Activated naive CD4-positive, alpha-beta T cell treated with Interleukin-2 at 50 U/mL for 16 hours (primary cell): ENCODE measurements at regions not wholly inside any gene's neighbourhood (a gene's known extent, or its start where the extent isn't known, plus 50 kb on each side); places are given as distances from the start of the nearest gene placed in this dataset.
"Not testable (repeated sequence)": the region's sequence is repeated elsewhere in the genome, so short reads cannot be mapped to it uniquely, and the experiment has no call there.

Experiments
- DNase-seq: peaks from one replicate; pipeline ENCODE4 v3.0.0-alpha.2; 2020

- DNase-seq = not testable (repeated sequence)
Observed at GRCh38 chr2:111406616-111407015, 285.9 kb downstream of the BCL2L11 start.

DNA sequence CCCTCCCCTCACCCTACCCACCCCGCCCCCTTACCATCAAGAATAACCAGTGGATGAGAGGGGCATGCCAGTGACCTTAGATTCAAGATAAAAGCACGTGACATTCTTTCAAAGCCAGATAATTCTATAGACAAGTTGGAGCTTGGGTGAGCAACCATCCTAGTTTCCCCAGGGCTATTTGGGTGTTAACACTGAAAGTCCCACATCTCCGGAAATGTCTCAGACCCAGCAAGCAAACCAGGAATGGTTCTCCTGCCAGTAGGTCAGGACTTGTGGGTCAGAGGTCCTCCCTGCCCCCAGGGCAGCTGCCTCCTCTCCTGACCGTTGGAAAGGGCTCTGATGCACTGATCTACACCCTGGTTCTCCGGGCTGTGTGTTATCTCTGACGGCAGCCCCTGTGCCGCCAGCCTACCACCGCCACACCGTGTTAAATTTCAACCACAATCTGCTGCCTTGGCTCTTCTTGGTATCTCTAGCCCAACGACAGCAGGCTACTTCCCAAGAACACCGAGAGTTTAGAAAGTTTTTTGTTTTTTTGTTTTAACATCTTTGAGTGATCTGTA is 287.0 kb downstream of the BCL2L11 start:
- not testable (repeated sequence) for DNase-seq

DNA sequence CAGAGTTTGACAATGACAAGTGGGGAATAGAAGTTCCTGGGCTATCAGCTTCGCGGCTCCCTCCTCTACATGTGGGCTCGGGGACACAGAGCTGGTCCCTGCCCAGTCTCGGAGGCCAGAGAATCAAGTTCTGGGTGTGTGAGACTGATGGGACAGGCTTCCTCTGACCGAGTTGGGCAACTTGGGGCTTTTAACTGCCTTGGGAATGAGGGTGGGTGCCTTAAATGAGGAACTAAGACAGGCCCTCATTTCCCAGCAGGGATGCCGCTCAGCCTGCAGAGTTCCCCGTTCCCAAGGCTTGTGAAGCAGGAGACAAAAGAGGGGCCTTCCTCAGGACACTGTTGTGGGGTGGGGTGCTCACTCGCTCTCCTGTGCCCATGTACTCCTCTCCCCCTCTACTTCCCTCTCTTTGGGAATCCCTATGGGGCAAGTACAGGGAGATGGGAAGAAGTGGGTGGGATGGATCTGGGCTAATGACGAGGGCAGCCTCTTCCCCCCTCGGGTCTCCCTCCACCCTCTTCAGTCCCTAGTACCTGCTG is 290.2 kb downstream of the BCL2L11 start:
- not testable (repeated sequence) for DNase-seq

DNA sequence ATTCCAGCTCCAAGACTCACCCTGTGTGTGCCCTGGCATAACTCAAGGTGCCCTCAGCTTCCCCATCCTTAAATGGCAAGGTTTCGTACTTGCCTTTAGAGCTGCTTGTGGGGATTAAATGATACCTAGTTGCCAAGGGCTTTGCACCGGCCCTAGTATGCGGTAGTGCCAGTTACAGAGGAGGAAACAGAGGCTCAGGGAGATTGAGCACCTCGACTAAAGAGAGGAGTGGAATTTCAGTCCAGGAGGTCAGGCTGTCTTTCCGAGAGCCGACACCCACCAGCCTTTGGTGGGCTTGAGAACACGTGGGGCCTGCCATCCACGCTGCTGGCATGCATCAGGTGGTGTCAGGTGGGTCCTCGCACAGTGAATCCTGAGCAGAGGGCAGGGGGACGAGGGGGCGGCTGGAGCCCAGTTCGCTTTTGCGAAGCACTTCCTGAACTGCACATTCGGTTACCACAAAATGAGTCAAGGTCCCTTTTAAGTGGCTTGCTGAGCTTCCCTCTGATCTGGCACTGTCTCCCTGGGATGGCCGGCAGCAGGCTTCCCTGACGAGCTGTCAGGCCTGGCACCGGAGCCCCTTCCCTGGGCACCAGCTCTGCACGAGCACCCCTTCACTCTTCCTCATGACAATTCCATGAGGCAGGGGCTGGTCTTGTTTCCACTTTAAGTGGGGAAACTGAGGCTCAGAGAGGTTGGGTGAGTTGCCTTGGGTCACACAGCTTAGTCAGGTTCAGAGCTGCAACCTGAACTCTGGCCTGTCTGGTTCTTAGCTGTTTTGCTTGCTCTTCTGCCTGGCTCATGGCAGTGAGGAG is 291.4 kb downstream of the BCL2L11 start:
- DNase-seq = peak; percentile 28

DNA sequence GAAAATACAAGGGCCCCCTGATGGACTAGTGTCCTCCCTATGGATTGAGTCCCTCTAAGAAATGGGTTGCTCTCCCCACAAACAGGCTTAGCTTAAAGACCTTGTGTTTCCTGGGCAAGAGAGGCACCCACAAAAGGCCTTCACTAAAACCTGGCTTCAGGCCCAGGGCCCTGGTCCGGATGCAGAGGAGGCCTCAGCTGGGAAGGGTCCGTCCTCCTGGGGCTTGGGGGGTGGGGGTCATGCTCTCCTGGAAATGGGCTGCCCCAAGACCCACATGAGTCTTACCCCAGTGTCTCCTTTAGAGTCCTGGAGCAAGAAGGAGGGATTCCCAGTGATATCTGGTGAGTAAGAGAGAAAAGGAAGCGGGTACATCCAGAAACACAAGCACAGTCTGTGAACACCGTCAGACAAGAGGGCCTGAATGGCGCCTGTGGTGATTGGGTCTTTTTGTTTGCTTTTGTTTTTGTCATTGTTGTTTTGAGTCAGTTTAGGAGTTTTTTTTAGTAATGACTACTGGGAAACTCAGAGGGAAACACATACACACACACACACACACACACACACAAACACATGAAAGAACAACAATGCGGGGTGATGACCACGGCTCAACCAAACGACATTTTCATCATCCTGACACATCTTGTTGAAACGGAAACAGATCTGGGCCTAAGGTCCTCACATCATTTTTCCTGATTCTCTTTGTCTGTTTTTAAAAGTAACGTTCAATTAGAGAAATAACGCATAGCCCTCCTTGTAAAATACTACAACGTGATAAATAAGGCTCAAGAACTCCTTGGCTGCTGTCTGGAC is 292.3 kb downstream of the BCL2L11 start:
- peak; percentile 8 for DNase-seq

- DNase-seq = not testable (repeated sequence)
Observed at GRCh38 chr2:111413950-111414349, 293.2 kb downstream of the BCL2L11 start.

DNA sequence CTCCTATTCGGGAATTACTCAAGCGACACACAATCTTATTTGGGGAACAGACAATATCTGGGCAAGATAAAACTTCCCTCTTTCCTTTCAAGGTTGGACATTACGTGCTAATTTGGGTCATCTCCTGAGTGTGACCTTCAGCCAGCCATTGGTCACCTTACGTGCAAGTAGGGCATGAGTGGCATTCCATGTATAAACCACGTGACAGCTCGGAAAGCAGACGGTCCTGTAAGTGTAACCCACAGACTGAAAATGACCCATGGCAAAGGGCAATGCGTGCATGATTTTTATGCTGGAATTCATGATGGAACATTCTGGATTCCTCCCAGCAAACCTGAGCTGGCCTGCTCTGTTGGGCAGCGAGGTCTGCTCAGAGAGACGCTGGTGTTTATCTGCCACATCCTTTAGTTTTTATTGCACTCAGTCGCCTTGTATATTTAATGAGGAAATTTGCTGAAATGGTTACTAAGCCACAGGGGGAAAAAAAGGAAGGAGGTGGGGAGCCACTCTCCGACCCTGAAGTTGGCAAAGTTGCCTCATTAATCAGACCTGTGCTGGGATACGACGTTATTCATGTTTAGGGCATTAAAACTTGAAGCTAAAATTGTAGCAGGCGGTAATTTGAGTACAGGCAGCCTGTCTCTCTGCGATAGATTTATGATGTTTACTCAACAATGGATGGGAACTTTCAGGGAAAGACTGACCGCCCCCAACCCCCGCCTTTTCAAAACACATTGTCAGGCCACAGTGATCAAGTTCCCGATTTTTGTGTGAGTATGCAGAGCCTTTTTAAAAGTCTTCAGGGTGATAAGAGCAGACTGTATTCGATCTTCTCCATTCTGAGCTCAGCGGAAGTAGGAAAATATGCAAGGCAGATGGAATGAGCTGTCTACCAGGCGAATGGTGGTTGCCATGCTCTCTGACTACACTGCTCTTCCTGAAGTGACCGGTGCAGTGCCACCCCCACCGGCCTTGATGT is 295.3 kb downstream of the BCL2L11 start:
- DNase-seq = not testable (repeated sequence)

DNA sequence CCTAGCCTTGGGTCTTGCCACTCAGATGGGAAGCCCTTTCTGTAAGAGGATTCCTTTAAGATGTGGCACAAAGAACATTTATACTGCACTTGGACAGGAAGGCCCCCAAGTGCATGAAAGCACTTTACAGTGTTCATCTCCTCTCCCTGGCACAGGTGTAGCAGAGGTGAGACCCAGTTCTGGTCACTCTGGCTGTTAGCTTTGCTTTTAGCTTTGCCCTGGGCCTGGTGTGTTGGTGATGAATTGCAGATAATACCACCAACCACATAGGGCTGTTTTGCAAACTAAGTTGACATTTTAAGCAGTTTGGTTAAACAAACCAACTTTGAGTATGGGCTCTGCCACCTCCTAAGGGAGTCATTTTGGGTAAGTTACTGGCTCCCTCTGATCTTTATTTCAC is 296.3 kb downstream of the BCL2L11 start:
- DNase-seq = not testable (repeated sequence)

DNA sequence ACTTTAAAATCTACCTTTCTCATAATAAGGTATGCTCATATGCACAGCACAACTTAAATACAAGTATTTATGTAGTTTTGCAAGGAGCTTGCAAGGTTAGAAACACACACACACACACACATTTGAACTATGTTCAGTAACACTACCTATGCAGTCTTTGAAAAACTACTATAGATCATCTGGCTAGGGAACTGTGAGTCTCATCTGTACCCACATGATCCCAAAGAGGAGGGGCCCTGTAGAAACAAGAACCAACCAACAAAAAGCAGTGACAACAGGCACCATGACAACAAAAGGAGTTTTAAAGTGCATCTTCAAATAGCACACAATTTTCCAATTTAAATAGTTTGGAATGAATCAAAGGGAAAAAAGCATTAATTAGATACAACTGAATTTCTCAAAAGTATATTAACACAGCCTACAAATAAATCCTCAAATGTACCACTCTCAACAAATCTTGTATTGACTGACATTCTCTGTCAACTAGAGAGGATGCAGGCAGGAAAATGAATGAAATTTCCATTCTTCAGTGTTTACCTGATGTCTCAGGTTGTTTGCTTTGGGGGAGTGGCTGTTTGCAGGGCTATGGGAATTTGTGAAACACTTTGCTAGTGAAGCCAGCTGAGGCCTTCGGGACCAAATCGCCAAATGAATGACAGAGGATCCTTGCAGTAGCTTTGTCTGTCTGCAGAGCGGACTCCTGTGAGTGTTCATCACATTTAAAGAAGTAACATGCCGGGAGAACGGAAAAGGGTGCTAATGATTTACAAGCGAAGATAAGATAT is 297.6 kb downstream of the BCL2L11 start:
- not testable (repeated sequence) for DNase-seq

- not testable (repeated sequence) for DNase-seq
Observed at GRCh38 chr2:111420074-111420473, 299.4 kb downstream of the BCL2L11 start.

DNA sequence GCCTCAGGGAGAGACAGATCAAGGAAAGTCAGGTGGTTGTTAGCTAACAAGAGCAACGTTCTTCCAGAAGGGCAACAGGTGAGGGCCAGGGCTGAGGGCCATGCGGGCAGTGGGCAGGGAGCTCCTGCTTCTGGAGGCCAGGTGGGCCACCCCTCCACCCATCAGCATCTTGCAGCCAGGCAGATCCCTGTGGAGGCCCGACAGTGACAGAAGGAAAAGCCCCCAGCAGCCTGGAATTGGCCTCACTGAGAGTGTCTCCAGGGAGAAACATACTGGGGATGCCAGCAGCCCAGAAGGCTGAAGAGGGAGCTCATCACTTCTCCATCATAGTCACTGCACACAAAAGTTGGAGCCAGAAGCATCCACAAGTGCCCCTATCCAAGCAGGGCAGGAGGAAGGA is 300.1 kb downstream of the BCL2L11 start:
- DNase-seq = not testable (repeated sequence)

DNA sequence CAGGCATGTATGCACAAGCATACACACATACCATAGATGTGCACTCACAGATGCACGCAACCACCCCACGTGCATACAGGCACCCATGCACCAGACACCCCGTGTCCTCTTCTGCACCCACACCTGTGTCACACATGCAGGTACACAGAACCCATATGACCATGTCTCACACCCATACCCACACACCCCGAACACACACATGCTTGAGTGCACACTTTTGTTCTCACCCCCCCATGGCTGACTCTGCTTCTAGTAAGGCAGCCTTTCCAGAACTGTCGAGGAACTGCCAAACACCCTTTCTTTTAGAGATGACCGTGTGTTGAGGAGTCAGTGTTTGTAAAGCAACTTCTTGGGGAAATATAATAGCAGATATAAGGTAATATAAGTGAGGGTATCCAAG is 301.2 kb downstream of the BCL2L11 start:
- not testable (repeated sequence) for DNase-seq

- DNase-seq = not testable (repeated sequence)
Observed at GRCh38 chr2:111422562-111422961, 301.8 kb downstream of the BCL2L11 start.

- DNase-seq = not testable (repeated sequence)
Observed at GRCh38 chr2:111423184-111423583, 302.5 kb downstream of the BCL2L11 start.

DNA sequence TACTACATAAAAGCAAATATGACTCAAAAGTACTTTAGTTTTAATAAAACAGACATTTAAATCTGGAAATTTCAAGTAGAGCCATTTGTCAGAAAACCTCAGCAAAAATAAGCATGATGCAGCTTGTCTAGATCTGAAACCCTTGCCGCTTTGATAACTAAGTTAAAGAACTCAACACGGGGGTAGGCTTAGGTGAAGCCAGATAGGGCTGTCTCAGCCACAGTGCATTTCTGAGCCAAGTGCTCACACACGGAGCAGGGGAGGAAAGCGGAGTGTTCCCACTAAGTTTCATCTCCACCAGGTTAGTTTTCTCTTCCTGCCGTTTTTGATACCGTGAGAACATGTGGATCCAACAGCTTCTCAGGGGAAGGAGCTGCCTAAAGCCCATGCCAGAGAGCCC is 303.5 kb downstream of the BCL2L11 start:
- not testable (repeated sequence) for DNase-seq

- peak; percentile 53 for DNase-seq
Observed at GRCh38 chr2:111424851-111425309, 304.2 kb downstream of the BCL2L11 start.

GRCh38 chr2:111425789-111426201 is 305.1 kb downstream of the BCL2L11 start:
- DNase-seq = peak; percentile 30

DNA sequence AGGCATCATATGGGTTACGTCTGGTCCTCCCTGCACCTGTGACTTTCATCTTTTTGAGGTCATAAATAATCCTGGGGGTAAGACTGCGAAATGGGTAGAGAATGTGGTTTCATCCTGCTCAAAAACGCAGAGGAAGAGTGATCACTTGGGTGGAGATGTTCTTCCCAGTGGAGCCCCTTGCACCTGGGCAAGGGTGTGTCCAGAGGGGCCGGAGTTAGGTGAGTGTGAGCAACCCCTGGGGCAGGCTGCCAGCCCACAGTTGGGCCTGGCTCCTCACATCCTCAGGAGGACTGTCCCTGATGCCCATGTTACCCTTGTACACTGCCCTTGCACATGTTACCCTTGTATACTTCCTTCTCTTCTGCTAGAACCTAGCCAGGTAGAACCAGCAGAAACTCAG is 306.6 kb downstream of the BCL2L11 start:
- not testable (repeated sequence) for DNase-seq

DNA sequence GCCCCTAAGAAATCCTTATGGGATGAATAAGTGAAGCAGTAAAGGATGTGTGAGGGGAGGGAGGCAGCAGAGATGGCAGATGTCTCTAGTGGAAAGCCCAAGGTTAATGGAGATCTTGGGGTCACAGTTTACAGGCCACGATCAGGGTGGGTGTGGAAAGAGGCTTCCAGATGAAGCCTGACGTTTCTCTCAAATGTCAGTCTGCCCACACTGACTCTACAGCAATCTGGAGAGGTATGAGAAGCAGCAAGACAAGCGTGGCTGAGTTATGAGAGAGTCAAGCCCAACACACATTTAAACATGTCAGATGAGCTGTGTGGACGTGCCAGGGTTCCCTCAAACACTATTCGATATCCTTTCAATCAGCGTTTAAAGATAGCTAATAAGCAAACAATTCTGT is 308.2 kb downstream of the BCL2L11 start:
- DNase-seq = not testable (repeated sequence)

DNA sequence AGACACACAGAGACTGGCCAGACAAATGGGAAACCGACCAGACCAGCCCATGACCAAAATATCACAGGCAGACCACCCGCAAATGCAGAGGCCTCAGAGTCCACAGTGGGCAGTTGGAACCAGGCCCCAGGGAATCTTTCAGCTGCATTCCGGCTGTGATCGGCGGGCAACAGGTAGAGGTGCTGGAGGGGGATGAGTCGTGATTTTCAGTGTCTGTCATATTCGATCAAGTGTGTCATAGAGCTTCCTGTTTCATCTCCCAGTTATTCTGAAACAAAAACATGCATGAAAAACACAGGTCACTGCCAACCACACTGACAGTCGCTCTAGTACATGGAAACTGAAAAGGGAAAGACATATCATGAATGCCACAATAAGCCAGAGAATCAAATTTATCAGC is 308.6 kb downstream of the BCL2L11 start:
- DNase-seq = peak; percentile 17
